Endothelial cell of umbilical vein (primary cell): ENCODE measurements at regions not wholly inside any gene's neighbourhood (a gene's known extent, or its start where the extent isn't known, plus 50 kb on each side); places are given as distances from the start of the nearest gene placed in this dataset.
A peak's percentile ranks its signal among the peaks of the same experiment; 100 is the strongest.

ENCODE experiments used
- BruUV-seq: library from RNA; stranded (reverse); fragments of 400-500 nt; replicated peaks from 2 replicates; lab custom pipeline; 2021; lab: Mats Ljungman, UMichigan
- CTCF ChIA-PET: fragments of 300-600, 350-600 bp; sonication (Branson Sonifier 250); formaldehyde crosslinking; loops from one replicate; lab custom pipeline; 2021; ENCODE audit warnings: antibody characterized with exemption, inconsistent platforms; lab: Charles Lee
- POLR2A ChIA-PET: fragments of 300-600, 350-600 bp; sonication (Branson Sonifier 250); formaldehyde crosslinking; loops from one replicate; lab custom pipeline; 2021; ENCODE audit warnings: antibody characterized with exemption, inconsistent platforms; lab: Charles Lee
- DNase-seq: peaks from one replicate; pipeline ENCODE4 v3.0.0-alpha.2; 2011; ENCODE audit warnings: low read depth, low spot score
- FAIRE-seq: peaks from 2 replicates; lab custom pipeline; 2011; peaks lifted over from hg19 to GRCh38; lab: Jason Lieb, UNC
- H2AFZ ChIP-seq: 2 replicates; pipeline ENCODE4 v1.6.0; 2012; ENCODE audit warnings: low read depth, low read length, control low read depth, inconsistent platforms
- H3K27ac ChIP-seq: 2 replicates; pipeline ENCODE4 v1.5.1; 2011; ENCODE audit warnings: low read depth, mild to moderate bottlenecking, control low read depth, low read length, moderate library complexity; ENCODE audit not compliant: insufficient read depth
- H3K27me3 ChIP-seq, 2 experiments: 2 replicates each; pipeline versions ENCODE4 v1.6.0 to v1.6.1; 2011; ENCODE audit warnings: low read length in 2 of 2, mixed read lengths in 1 of 2; ENCODE audit not compliant: control insufficient read depth in 2 of 2, insufficient read depth in 2 of 2
- H3K36me3 ChIP-seq, 2 experiments: 2 replicates in 1 of 2; 3 replicates in 1 of 2; pipeline ENCODE4 v1.5.1; 2011; ENCODE audit warnings: low read length in 2 of 2, mild to moderate bottlenecking in 1 of 2, moderate library complexity in 1 of 2; ENCODE audit not compliant: control insufficient read depth in 2 of 2, insufficient read depth in 2 of 2; ENCODE audit errors: extremely low read depth in 1 of 2
- H3K4me1 ChIP-seq: 3 replicates; pipeline ENCODE4 v1.5.1; 2011; ENCODE audit warnings: mild to moderate bottlenecking, low read length; ENCODE audit not compliant: control insufficient read depth, insufficient read depth; ENCODE audit errors: extremely low read depth
- H3K4me2 ChIP-seq: 2 replicates; pipeline ENCODE4 v1.6.1; 2011; ENCODE audit warnings: low read length, control low read depth, mixed read lengths; ENCODE audit not compliant: insufficient read depth
- H3K4me3 ChIP-seq, 3 experiments: fragments of 200-600 bp in 1 of 3; sonication (generic), shearing (Covaris generic) in 1 of 3; replicated peaks in 1 of 3; 2 replicates each; pipeline ENCODE4 v1.5.1; 2011 to 2016; ENCODE audit warnings: control low read depth in 3 of 3, low read length in 3 of 3, mild to moderate bottlenecking in 2 of 3, inconsistent platforms in 1 of 3, low read depth in 1 of 3, moderate library complexity in 1 of 3; ENCODE audit not compliant: insufficient read depth in 1 of 3
- H3K79me2 ChIP-seq: 2 replicates; pipeline ENCODE4 v1.6.0; 2012; ENCODE audit warnings: low read length, inconsistent platforms; ENCODE audit not compliant: control insufficient read depth, insufficient read depth
- H3K9ac ChIP-seq: replicated peaks from 2 replicates; pipeline ENCODE3; 2011; ENCODE audit warnings: low read length, control low read depth; ENCODE audit not compliant: insufficient read depth; ENCODE audit errors: extremely low read depth
- H3K9me1 ChIP-seq: replicated peaks from 3 replicates; pipeline ENCODE4 v1.6.0; 2011; ENCODE audit warnings: mild to moderate bottlenecking, low read length; ENCODE audit not compliant: control insufficient read depth, insufficient read depth; ENCODE audit errors: extremely low read depth
- H3K9me3 ChIP-seq: replicated peaks from 2 replicates; pipeline ENCODE4 v1.5.1; 2012; ENCODE audit warnings: low read length, inconsistent platforms; ENCODE audit not compliant: control insufficient read depth, insufficient read depth
- H4K20me1 ChIP-seq: replicated peaks from 2 replicates; pipeline ENCODE3; 2011; ENCODE audit warnings: mild to moderate bottlenecking, low read length; ENCODE audit not compliant: control insufficient read depth, insufficient read depth; ENCODE audit errors: extremely low read depth
- CTCF ChIP-seq, 2 donors: IDR thresholded peaks; 1 replicate in 1 of 2; 2 replicates in 1 of 2; pipeline ENCODE4 v1.5.1; 2011; ENCODE audit warnings: low read length in 2 of 2, mild to moderate bottlenecking in 2 of 2, moderate library complexity in 2 of 2, control low read depth in 1 of 2, inconsistent platforms in 1 of 2, low read depth in 1 of 2; ENCODE audit not compliant: insufficient read depth in 1 of 2; ENCODE audit errors: extremely low read depth in 1 of 2
- EZH2 ChIP-seq: IDR thresholded peaks from 2 replicates; pipeline ENCODE4 v1.6.1; 2012; ENCODE audit warnings: borderline replicate concordance, low read depth, mild to moderate bottlenecking, moderate library complexity, low read length, inconsistent platforms; ENCODE audit not compliant: severe bottlenecking
- GATA2 ChIP-seq: IDR thresholded peaks from 2 replicates; pipeline ENCODE4 v1.7.0; 2011; ENCODE audit warnings: low read depth, mild to moderate bottlenecking, moderate library complexity, mixed read lengths, low read length; ENCODE audit not compliant: insufficient read length, insufficient read depth
- JUN ChIP-seq: IDR thresholded peaks from 2 replicates; pipeline ENCODE4 v1.6.1; 2011; ENCODE audit warnings: borderline replicate concordance, low read depth; ENCODE audit not compliant: insufficient read length, insufficient read depth
- MYC ChIP-seq: IDR thresholded peaks from one replicate; pipeline ENCODE4 v1.6.1; 2011; ENCODE audit warnings: mild to moderate bottlenecking, low read depth, low read length
- POLR2A ChIP-seq: IDR thresholded peaks from 2 replicates; pipeline ENCODE4 v1.6.1; 2012; ENCODE audit warnings: low read depth, mild to moderate bottlenecking, control low read depth, low read length
- POLR2AphosphoS5 ChIP-seq: IDR thresholded peaks from 2 replicates; pipeline ENCODE4 v1.6.1; 2012; ENCODE audit warnings: low read depth, mild to moderate bottlenecking, control low read depth, low read length, moderate library complexity; ENCODE audit not compliant: insufficient read depth
- dilution Hi-C: fragments of 300-500 bp; cut with MboI; formaldehyde crosslinking; loops from one replicate; pipeline ENCODE4 v1.15.0; 2019; ENCODE audit warnings: low sequenced_read_pairs; ENCODE audit not compliant: extremely low pct_ligation_motif_present
- intact Hi-C: fragments of 100-400 bp; cut with micrococcal nuclease; formaldehyde crosslinking; loops from one replicate; pipeline ENCODE4 v1.10.0; 2022
- TF ChIP-seq, protein P1 (sequence below): IDR thresholded peaks from 2 replicates; pipeline ENCODE4 v1.6.1; 2011; ENCODE audit not compliant: insufficient read depth, insufficient read length

- TF ChIP-seq POLR2AphosphoS5 (no peak), POLR2A (no peak), EZH2 (no peak), MYC (no peak), JUN (no peak), GATA2 (no peak), CTCF (IDR thresholded peaks at IDR 0.05; ENCODE audit: extremely low read depth in 1 of 2, insufficient read depth in 1 of 2, low read depth in 1 of 2, low read length in 2 of 2) (no peak)
- TF ChIP-seq, protein P1, sequence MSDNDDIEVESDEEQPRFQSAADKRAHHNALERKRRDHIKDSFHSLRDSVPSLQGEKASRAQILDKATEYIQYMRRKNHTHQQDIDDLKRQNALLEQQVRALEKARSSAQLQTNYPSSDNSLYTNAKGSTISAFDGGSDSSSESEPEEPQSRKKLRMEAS, result no peak
- intact Hi-C loops, result loop anchor here (1.0 to 5.0 kb wide), 5 partner anchors 32 to 262 kb away; no protein-coding TSS in a partner anchor
- peak; percentile 56 for DNase-seq
- Histone ChIP-seq H3K36me3 (no peaks in the 10 kb centered on the region), H3K27me3 (no peaks in the 10 kb centered on the region), H3K4me2 (no peak overlapping the region), H4K20me1 (no peaks in the 10 kb centered on the region), H3K27ac (peak overlapping the region; percentile 69), H3K79me2 (no peaks in the 10 kb centered on the region), H3K9me3 (no peaks in the 10 kb centered on the region), H3K4me1 (peaks cover 48% of the 10 kb centered on the region), H3K9ac (no peak overlapping the region), H2AFZ (peak overlapping the region; percentile 34), H3K4me3 (no peak overlapping the region), H3K9me1 (no peaks in the 10 kb centered on the region)
- dilution Hi-C loops, result no loop called here
- no TSS peak for BruUV-seq
- POLR2A ChIA-PET, result no interaction called here
- FAIRE-seq, result no peak
- CTCF ChIA-PET, result interaction anchor here (1.1 to 1.8 kb wide), 2 partner anchors 22 to 72 kb away, joined by 4 read pairs; no protein-coding TSS in a partner anchor
These were observed 267.6 kb downstream of the DUSP6 start for GRCh38 chr12:89084751-89085150.
